ENCODE measurements at regions not wholly inside any gene's neighbourhood (a gene's known extent, or its start where the extent isn't known, plus 50 kb on each side); places are given as distances from the start of the nearest gene placed in this dataset.

- TF ChIP-seq ZC3H10 (CRISPR knock-in tag; IDR thresholded peaks at IDR 0.05) (no peak), OSR1 (CRISPR knock-in tag; IDR thresholded peaks at IDR 0.05) (no peak), PPARA (CRISPR knock-in tag; IDR thresholded peaks at IDR 0.05; ENCODE audit: borderline replicate concordance) (no peak), ARNTL (CRISPR knock-in tag; IDR thresholded peaks at IDR 0.05; ENCODE audit: borderline replicate concordance, low read depth) (no peak), BACH2 (CRISPR knock-in tag; IDR thresholded peaks at IDR 0.05; ENCODE audit: borderline replicate concordance) (no peak), GLIS3 (CRISPR knock-in tag; IDR thresholded peaks at IDR 0.05) (no peak), ZNF565 (CRISPR knock-in tag; conservative IDR thresholded peaks at IDR 0.05; ENCODE audit: low read depth) (no peak), CREB5 (CRISPR knock-in tag; IDR thresholded peaks at IDR 0.05; ENCODE audit: low read depth) (no peak), CSRNP3 (CRISPR knock-in tag; IDR thresholded peaks at IDR 0.05) (no peak), RARB (CRISPR knock-in tag; IDR thresholded peaks at IDR 0.05) (no peak), TSHZ2 (CRISPR knock-in tag; IDR thresholded peaks at IDR 0.05) (no peak), PATZ1 (CRISPR knock-in tag; IDR thresholded peaks at IDR 0.05; ENCODE audit: borderline replicate concordance) (no peak), ZFP3 (CRISPR knock-in tag; IDR thresholded peaks at IDR 0.05) (no peak), TOX (CRISPR knock-in tag; IDR thresholded peaks at IDR 0.05; ENCODE audit: borderline replicate concordance) (no peak), ISL1 (CRISPR knock-in tag; IDR thresholded peaks at IDR 0.05) (no peak), TCF4 (CRISPR knock-in tag; IDR thresholded peaks at IDR 0.05; ENCODE audit: borderline replicate concordance) (no peak), ZFP30 (CRISPR knock-in tag; IDR thresholded peaks at IDR 0.05) (no peak), ESRRG (CRISPR knock-in tag; IDR thresholded peaks at IDR 0.05) (no peak), POU6F1 (CRISPR knock-in tag; IDR thresholded peaks at IDR 0.05; ENCODE audit: borderline replicate concordance, low read depth) (no peak)
Measured at GRCh38 chr12:75583355-75583754, 71.9 kb upstream of the KRR1 start.

GRCh38 chr12:75581515-75581914 lies 70.1 kb upstream of the KRR1 start:
- TF ChIP-seq TSHZ2 (CRISPR knock-in tag; IDR thresholded peaks at IDR 0.05): no peak
- no peak for TF ChIP-seq TCF4 (CRISPR knock-in tag; IDR thresholded peaks at IDR 0.05; ENCODE audit: borderline replicate concordance)
- no peak for TF ChIP-seq GLIS3 (CRISPR knock-in tag; IDR thresholded peaks at IDR 0.05)
- no peak for TF ChIP-seq POU6F1 (CRISPR knock-in tag; IDR thresholded peaks at IDR 0.05; ENCODE audit: borderline replicate concordance, low read depth)
- TF ChIP-seq SNAI2 (CRISPR knock-in tag; IDR thresholded peaks at IDR 0.05): no peak
- TF ChIP-seq CSDC2 (CRISPR knock-in tag; IDR thresholded peaks at IDR 0.05): no peak
- TF ChIP-seq ZC3H10 (CRISPR knock-in tag; IDR thresholded peaks at IDR 0.05): no peak
- TF ChIP-seq ZFP3 (CRISPR knock-in tag; IDR thresholded peaks at IDR 0.05): no peak
- TF ChIP-seq ZNF8 (CRISPR knock-in tag; IDR thresholded peaks at IDR 0.05): no peak
- no peak for TF ChIP-seq PATZ1 (CRISPR knock-in tag; IDR thresholded peaks at IDR 0.05; ENCODE audit: borderline replicate concordance)
- TF ChIP-seq ARNTL (CRISPR knock-in tag; IDR thresholded peaks at IDR 0.05; ENCODE audit: borderline replicate concordance, low read depth): no peak
- ATAC-seq: no peak

More at GRCh38 chr12:75583355-75583754, 71.9 kb upstream of the KRR1 start:
- no peak for ATAC-seq

Data from SK-N-SH treated with all-trans-retinoic acid at 6 μM for 48 hours (cell line).